H4 (cell line): ENCODE measurements at regions not wholly inside any gene's neighbourhood (a gene's known extent, or its start where the extent isn't known, plus 50 kb on each side); places are given as distances from the start of the nearest gene placed in this dataset.
A peak's percentile ranks its signal among the peaks of the same experiment; 100 is the strongest.
"Not testable (repeated sequence)": the region's sequence is repeated elsewhere in the genome, so short reads cannot be mapped to it uniquely, and the experiment has no call there.

Experiments
- DNase-seq: peaks from one replicate; pipeline ENCODE4 v3.0.0-alpha.2; 2015; ENCODE audit warnings: low spot score

DNA sequence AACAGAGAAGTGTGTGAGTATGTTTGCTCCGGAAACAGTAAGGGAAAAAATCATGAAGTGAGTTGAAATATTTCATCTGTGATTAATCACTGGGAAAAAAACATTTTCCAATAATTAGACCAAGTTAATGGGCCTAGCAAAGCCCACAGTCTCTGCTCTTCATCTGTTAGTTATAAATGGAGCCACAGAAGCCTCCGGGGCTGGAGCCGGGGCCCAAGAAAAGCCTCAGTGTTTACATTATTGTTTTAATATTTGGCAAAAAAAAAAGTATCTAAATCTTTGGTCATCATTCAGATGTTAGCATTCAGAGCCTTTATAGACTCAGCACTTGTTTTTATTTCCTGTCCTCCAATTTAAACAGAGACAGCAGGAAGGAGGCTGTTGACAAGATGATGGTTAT, 115.0 kb downstream of the UBE2U start:
- DNase-seq = no peak

DNA sequence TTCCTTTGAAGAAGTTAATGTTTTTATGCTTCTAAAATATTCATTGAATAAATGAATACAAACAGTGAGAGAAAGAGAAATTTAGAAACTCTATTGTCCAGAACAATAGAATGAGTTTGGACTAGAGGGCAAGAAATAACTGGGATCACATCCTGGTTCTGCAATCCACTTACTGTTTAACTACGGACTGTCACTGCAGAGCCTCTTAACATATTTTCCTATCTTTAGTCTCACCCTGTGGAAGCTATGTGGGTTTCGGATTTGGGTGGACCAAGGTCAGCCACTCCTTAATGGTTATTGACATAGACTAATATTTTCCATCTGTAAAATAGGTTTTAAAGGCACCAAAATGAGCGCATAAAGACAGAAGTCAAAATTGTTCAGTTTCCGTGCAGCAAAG, 116.6 kb downstream of the UBE2U start:
- no peak for DNase-seq

DNA sequence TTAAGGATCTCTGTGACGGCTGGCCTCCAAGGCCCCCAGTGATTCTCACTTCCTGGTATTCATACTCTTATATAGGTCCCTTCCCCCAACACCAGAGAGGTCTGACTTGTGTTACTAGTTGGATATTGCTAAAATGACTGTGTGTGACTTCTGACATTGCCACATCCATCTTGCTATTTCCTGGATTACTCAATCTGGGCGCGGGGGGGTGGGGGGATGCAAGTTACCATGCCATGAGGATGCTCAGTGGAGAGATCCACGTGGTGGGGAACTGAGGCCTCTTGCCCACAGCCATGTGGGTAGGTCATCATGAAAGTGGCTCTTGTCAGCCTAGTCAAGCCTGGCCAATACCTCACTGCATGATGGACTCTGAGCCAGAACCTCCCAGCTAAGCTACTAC, 117.0 kb downstream of the UBE2U start:
- DNase-seq = no peak

- no peak for DNase-seq
Measured at GRCh38 chr1:64320922-64321614, 117.6 kb downstream of the UBE2U start.

GRCh38 chr1:64323054-64323453, 119.6 kb downstream of the UBE2U start:
- DNase-seq = no peak

DNA sequence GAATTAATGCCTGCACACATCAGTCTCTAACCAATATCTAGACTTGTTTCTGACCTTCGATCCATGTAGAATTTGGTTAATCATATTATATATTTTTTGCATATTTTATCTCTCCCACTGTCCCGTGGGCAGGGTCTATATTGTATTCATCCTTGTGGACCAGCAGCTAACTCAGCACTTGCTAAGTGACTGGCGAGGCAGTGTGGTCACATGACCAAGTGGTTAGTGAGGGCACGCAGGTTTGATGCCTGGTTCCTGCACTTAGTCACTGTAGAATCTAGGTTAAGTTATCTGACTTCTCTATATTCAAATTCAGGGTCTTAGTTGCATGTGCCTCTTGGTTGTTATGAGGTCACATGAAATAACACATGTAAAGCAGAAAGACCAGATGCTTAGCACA, 120.5 kb downstream of the UBE2U start:
- DNase-seq = no peak

DNA sequence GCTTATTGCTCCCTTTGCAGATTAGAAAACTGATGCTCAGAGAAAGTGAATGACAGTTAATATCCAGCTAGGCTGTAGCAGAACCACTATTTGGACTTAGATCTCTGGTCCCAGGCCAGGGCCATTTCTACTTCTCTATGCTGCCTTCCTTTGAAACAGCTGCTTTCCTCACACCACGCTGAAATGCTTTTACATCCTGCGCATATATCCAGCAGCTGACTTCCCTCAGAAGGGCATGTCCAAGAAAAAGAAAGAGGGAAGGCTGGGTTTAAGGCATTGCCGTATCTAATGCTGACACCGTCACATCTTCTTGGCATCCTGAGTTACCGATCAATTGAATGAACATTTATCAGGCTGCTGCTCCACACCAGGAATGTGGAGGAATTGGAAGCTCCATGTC, 122.4 kb downstream of the UBE2U start:
- no peak for DNase-seq

DNA sequence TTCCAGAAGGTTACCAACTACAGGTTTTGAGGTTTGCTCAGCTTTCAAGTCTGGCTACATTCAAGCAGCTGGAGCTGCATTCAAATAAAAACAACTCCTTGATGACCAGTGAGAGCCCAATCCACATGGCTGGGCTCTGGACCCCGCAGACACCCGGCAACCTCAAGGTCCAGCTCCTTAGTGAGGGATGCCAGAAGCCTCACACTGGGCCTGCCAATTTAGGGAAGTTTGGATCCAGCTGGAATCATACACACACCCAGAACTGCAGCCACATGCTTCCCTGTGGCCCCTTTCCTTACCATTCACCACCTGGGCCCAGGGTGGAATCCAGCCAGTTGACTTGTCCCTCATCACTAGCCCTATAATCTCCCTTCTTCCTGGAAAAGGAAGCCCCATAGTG, 123.7 kb downstream of the UBE2U start:
- no peak for DNase-seq

DNA sequence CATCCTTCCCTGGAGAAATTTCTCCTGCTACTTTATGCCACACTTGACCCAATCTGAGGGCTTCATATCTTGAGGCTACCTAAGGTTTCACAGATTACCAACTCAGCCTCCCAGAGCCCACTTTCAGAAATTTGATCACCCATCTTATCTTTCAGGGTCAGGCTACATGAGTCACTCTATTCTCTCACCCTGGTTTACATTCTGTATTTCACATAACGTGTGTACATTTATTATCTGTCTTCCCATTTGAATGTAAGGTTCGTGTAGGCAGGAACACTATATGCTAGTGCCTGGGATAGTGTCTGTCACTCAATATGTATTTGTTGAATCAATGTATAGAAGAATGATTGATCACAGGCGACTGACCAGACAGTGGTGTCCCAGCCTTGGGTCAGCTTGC, 124.8 kb downstream of the UBE2U start:
- no peak for DNase-seq

GRCh38 chr1:64330839-64331238, 127.4 kb downstream of the UBE2U start:
- no peak for DNase-seq

DNA sequence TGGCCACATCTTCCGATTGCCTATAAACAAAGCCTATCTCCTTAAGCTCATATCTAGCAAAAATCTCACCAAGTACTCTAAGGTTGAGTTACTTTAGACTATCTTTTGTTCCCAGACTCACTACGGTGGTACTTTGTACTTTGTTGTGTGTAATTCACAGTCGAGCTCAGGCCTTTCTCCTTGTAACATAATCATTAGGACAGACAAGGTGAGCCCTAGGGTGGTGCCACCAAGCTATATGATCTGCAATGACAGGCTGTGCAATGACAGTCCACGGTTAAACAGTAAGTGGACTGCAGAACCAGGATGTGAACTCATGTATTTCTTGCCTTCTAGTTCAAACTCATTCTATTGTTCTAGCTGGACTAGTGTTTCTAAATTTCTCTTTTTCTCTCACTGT, 132.2 kb downstream of the UBE2U start:
- no peak for DNase-seq

- no peak for DNase-seq
Measured at GRCh38 chr1:64337475-64337874, 132.5 kb upstream of the CACHD1 start.

GRCh38 chr1:64337926-64338325, 132.0 kb upstream of the CACHD1 start:
- no peak for DNase-seq

GRCh38 chr1:64340361-64340760, 129.6 kb upstream of the CACHD1 start:
- no peak for DNase-seq

GRCh38 chr1:64343105-64343822, 126.7 kb upstream of the CACHD1 start:
- peak; percentile 97 for DNase-seq

- DNase-seq = peak; percentile 71
Measured at GRCh38 chr1:64343823-64344190, 126.1 kb upstream of the CACHD1 start.

DNA sequence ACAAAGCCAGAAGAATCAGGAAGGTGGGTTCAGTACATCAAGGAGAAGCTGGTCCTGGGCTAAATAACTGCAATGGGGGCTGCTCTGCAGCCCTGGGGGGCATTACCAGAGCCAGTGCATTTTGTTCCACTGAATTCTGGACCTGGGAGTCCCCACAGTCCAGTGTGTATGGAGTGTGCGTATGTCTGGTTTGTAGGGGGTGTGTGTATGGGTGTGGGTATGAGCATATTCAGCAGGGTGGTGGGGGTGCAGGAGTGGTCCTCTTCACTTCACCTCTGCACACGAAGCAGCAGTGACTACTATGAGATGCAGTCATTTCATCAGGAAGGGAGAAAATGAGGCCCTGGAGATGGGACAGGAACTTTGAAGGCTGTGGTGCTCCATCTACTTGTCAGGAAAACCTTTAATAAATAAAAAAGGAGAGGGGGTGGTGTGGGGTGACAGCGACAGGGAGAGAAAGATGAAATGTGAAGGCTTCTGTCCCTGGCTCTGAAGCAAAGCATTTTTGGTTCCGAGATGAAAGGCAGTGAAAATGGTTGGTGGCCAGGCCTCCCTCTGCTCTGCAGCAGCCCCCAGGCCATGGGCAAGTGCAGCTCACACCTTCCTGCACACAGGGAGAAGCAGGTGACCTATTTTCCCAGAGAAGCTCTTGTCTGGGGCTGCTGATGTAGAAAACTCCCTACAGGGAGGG, 121.5 kb upstream of the CACHD1 start:
- no peak for DNase-seq

DNA sequence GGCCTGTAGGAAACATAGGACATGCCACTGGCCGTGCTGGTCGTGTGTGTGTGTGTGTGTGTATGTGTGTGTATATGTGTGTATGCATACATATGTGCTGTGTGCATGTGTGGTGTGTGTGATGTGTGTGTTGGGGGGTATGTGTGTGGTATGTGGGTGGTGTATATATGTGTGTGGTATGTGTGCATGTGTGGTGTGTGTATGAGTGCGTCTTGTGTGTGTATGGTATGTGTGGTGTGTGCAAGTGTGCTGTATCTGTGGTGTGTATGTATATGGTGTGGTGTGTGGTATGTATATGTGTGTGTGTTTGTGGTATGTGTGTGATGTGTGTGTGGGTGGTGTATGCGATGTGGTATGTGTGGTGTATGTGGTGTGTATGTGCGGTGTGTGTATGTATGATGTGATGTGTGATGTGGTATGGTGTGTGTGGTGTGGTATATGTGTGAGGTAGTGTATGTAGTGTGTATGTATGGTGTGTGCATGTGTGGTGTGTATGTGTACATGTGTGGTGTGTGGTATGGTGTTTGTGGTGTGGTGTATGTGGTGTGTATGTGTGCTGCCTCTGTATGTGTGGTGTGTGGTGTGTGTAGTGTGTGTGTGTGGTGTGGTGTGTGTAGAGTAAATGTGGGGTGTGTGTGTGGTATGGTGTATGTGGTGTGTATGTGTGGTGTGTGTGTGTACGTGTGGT, 120.8 kb upstream of the CACHD1 start:
- DNase-seq = no peak

- not testable (repeated sequence) for DNase-seq
Measured at GRCh38 chr1:64355534-64355933, 114.4 kb upstream of the CACHD1 start.

DNA sequence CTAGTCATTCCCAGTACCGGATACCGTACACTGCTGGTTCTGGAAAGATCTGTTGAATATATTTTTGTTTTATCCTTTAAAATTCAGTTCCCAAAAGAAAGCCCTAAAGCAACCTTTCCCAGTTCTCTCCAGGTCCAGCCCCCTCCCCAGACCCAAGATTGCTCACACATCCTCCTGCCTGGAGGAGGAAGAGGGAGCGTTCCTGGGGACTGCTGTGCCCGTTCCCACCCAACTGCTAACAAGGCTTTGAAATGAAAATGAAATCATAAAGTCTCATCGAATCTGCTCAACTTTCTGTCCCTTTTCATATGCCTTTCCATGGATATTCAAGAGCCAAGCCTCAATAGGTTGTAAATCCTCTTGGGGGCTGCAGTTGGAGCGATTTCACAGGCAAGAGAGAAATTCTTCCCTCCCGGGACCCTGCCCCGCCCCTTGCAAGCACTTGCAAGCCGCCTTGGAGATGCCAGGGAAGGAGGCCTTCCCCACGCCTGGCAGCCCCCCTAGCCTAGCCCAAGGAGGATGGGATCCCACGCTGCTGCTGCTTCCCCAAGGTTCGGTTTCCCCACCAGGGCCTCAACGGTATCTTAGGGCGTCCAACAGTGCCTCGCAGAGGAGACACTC, 113.2 kb upstream of the CACHD1 start:
- DNase-seq = no peak

- no peak for DNase-seq
Measured at GRCh38 chr1:64357422-64357821, 112.5 kb upstream of the CACHD1 start.

- DNase-seq = no peak
Measured at GRCh38 chr1:64358692-64359091, 111.2 kb upstream of the CACHD1 start.
